Smooth muscle cell (in vitro differentiated cells): ENCODE measurements at regions not wholly inside any gene's neighbourhood (a gene's known extent, or its start where the extent isn't known, plus 50 kb on each side); places are given as distances from the start of the nearest gene placed in this dataset.

Source experiments
- DNase-seq: peaks from one replicate; lab custom pipeline; 2025; ENCODE audit not compliant: unreplicated experiment; lab: John Stamatoyannopoulos, UW
- H2AFZ ChIP-seq: fragments of 200-600 bp; sonication (generic); 2 replicates; pipeline ENCODE4 v1.6.0; 2016; ENCODE audit warnings: antibody characterized with exemption, low read depth, mild to moderate bottlenecking
- H3F3A ChIP-seq: fragments of 200-600 bp; sonication (generic); 2 replicates; pipeline ENCODE4 v1.6.0; 2017; ENCODE audit warnings: antibody characterized with exemption, low read depth
- H3K27ac ChIP-seq: fragments of 200-600 bp; sonication (generic); 2 replicates; pipeline ENCODE4 v1.5.1; 2016; ENCODE audit warnings: low read depth, mild to moderate bottlenecking
- H3K27me3 ChIP-seq: fragments of 200-600 bp; sonication (generic); 2 replicates; pipeline ENCODE4 v1.6.1; 2016; ENCODE audit warnings: low read depth, mild to moderate bottlenecking
- H3K36me3 ChIP-seq: fragments of 200-600 bp; sonication (generic); 2 replicates; pipeline ENCODE4 v1.5.1; 2016; ENCODE audit warnings: low read depth
- H3K4me1 ChIP-seq: fragments of 200-600 bp; sonication (generic); 2 replicates; pipeline ENCODE4 v1.5.1; 2016; ENCODE audit warnings: low read depth
- H3K4me2 ChIP-seq: fragments of 200-600 bp; sonication (generic); 2 replicates; pipeline ENCODE4 v1.6.0; 2016; ENCODE audit warnings: mild to moderate bottlenecking
- H3K4me3 ChIP-seq: fragments of 200-600 bp; sonication (generic); 2 replicates; pipeline ENCODE4 v1.5.1; 2016; ENCODE audit warnings: mild to moderate bottlenecking
- H3K79me2 ChIP-seq: fragments of 200-600 bp; sonication (generic); 2 replicates; pipeline ENCODE4 v1.6.0; 2016; ENCODE audit warnings: low read depth, mild to moderate bottlenecking
- H3K9ac ChIP-seq: fragments of 200-600 bp; sonication (generic); 2 replicates; pipeline ENCODE4 v1.6.0; 2016; ENCODE audit warnings: low read depth
- H3K9me3 ChIP-seq: fragments of 200-600 bp; sonication (generic); replicated peaks from 2 replicates; pipeline ENCODE4 v1.5.1; 2016; ENCODE audit warnings: low read depth
- H4K20me1 ChIP-seq: fragments of 200-600 bp; sonication (generic); 2 replicates; pipeline ENCODE4 v1.6.0; 2016; ENCODE audit warnings: low read depth
- WGBS: methylation state at CpG from one replicate; pipeline ENCODE4 v1.1.7; 2016; ENCODE audit warnings: low lambda C conversion rate; 5-methylcytosine and 5-hydroxymethylcytosine counted together
- TF ChIP-seq, protein P1 (sequence below): fragments of 200-600 bp; sonication (generic); IDR thresholded peaks from 2 replicates; pipeline ENCODE4 v1.5.1; 2017; ENCODE audit warnings: borderline replicate concordance, mild to moderate bottlenecking, antibody characterized with exemption; ENCODE audit not compliant: insufficient read depth, poor library complexity, severe bottlenecking

DNA sequence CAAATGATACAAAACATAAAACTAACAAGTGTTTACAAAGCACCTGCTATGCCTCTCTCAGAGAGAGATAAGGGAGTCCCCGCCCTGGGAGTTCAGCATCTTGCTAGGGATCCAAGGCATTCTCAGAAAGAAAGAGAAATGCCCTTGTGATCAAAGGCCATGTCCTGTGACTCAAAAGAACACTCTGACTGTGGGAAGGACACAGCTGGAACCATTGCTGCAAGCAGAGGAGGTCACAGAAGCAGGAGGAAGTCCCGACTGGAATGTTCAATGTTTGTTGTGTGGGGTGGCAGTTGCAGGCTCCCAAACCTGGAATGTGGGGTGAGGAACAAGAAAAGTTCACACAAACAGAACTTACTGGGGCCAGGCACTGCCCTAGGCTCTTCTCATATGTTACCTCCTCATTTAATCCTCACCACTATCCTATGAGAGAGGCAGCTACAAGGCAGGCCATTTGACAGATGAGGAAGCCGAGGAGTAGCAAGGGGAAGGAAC lies 93.0 kb upstream of the GRIK3 start:
- no peak overlapping the region for H3K4me3 ChIP-seq
- 95% methylated on average over 3 of the region's 3 CpGs for WGBS
- no peak for DNase-seq

DNA sequence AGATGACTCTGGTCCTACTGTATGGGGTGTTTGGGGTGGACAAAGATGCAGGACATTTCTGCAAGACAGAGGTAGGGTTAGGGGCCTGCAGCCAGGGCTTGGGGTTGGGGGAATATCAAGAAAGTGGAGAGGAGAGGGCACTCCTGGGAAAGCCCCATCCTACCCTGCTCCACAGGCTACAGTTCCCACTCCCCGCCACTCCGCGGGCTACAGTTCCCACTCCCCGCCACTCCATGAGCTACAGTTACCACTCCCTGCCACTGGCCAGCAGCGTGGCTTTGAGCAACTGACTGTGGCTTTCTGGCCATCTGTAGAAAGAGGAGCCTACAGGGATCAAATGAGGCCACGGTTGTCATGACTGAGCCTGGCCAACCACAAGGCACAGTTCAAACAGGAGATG lies 93.8 kb upstream of the GRIK3 start:
- H3K27ac ChIP-seq, result no peak overlapping the region
- TF ChIP-seq, protein P1, sequence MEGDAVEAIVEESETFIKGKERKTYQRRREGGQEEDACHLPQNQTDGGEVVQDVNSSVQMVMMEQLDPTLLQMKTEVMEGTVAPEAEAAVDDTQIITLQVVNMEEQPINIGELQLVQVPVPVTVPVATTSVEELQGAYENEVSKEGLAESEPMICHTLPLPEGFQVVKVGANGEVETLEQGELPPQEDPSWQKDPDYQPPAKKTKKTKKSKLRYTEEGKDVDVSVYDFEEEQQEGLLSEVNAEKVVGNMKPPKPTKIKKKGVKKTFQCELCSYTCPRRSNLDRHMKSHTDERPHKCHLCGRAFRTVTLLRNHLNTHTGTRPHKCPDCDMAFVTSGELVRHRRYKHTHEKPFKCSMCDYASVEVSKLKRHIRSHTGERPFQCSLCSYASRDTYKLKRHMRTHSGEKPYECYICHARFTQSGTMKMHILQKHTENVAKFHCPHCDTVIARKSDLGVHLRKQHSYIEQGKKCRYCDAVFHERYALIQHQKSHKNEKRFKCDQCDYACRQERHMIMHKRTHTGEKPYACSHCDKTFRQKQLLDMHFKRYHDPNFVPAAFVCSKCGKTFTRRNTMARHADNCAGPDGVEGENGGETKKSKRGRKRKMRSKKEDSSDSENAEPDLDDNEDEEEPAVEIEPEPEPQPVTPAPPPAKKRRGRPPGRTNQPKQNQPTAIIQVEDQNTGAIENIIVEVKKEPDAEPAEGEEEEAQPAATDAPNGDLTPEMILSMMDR, result no peak
- peaks cover 50% of the 10 kb centered on the region for H3K27me3 ChIP-seq
- WGBS, result 92% methylated on average over 6 of the region's 6 CpGs
- no peaks in the 10 kb centered on the region for H3F3A ChIP-seq
- H3K9ac ChIP-seq, result no peak overlapping the region
- no peaks in the 10 kb centered on the region for H3K79me2 ChIP-seq
- H3K36me3 ChIP-seq, result no peaks in the 10 kb centered on the region
- no peak for DNase-seq
- H3K9me3 ChIP-seq, result no peaks in the 10 kb centered on the region
- no peak overlapping the region for H3K4me3 ChIP-seq
- no peak overlapping the region for H3K4me2 ChIP-seq
- no peak overlapping the region for H2AFZ ChIP-seq
- H4K20me1 ChIP-seq, result no peaks in the 10 kb centered on the region
- peaks cover 8% of the 10 kb centered on the region for H3K4me1 ChIP-seq

More for the DNA sequence above, 93.0 kb upstream of the GRIK3 start:
- Histone ChIP-seq H2AFZ (no peak overlapping the region), H4K20me1 (no peaks in the 10 kb centered on the region), H3K4me2 (no peak overlapping the region), H3K27me3 (peaks cover 44% of the 10 kb centered on the region), H3K9ac (no peak overlapping the region), H3K27ac (no peak overlapping the region), H3K36me3 (no peaks in the 10 kb centered on the region), H3K9me3 (no peaks in the 10 kb centered on the region), H3K79me2 (no peaks in the 10 kb centered on the region), H3F3A (no peaks in the 10 kb centered on the region), H3K4me1 (peaks cover 10% of the 10 kb centered on the region)
- TF ChIP-seq, protein P1, result no peak

DNA sequence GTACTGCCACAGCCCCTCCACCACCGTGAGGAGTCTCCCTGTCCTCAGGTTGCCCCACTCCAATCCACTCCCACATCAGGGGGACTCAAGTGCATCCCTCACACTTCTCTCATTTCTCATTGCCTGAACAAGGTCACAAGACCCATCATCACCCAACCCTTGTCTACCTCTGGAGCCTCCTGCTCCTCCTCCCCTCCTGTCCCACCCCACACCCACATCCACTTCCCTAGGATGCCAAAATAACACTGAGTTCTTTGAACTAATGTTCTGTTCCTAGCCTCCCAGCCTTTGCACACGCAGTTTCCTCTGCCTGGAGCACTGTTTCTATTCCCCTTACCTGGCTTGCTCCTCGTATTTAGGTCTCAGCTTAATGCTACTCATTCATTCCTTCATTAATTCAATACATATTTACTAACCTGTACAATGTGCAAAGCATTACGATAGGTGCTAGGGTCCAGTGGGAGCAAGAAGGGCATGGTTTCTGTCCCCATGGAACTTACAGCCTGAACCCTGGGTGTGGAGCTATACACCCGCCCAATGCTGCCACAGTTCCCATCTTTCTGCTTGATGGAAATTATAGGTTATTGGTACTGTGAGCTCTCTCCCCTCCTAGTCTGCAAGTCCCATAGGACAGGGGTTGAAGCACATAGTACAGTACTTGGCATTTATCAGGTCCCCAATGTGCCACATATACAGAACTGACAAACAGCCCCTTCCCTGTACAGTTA lies 96.1 kb upstream of the GRIK3 start:
- H3K36me3 ChIP-seq, result no peaks in the 10 kb centered on the region
- no peak overlapping the region for H3K4me3 ChIP-seq
- no peaks in the 10 kb centered on the region for H3F3A ChIP-seq
- H2AFZ ChIP-seq, result no peak overlapping the region
- TF ChIP-seq, protein P1, result no peak
- peaks cover 53% of the 10 kb centered on the region for H3K27me3 ChIP-seq
- H3K9ac ChIP-seq, result no peak overlapping the region
- no peaks in the 10 kb centered on the region for H3K79me2 ChIP-seq
- DNase-seq, result no peak
- WGBS, result 74% methylated on average over 4 of the region's 5 CpGs
- H3K9me3 ChIP-seq, result no peaks in the 10 kb centered on the region
- no peaks in the 10 kb centered on the region for H3K4me1 ChIP-seq
- H4K20me1 ChIP-seq, result no peaks in the 10 kb centered on the region
- H3K27ac ChIP-seq, result no peak overlapping the region
- H3K4me2 ChIP-seq, result no peak overlapping the region

DNA sequence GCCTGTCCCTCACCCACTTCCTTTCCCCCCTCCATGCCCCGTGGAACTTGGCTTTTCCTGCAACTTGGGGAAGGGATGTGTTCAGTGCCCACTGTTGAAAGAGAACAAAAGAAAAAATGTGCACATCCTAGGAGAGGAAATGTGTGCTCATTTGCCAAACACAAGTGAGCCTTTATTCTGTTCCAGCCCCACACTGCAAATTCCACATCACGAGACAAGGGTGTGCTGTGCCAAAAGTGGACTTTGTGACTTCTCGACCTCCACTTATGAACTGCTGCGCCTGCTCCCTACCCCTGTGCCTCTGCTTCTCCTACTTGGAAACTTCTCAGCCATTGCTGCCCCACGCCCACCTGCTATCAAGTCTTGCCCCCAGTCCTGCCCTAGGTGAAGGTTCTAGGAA lies 97.0 kb upstream of the GRIK3 start:
- Histone ChIP-seq H3K79me2 (no peaks in the 10 kb centered on the region), H3K9me3 (no peaks in the 10 kb centered on the region), H2AFZ (no peak overlapping the region), H3K27me3 (peaks cover 53% of the 10 kb centered on the region), H4K20me1 (no peaks in the 10 kb centered on the region), H3K9ac (no peak overlapping the region), H3K4me2 (no peak overlapping the region), H3K27ac (no peak overlapping the region), H3F3A (no peaks in the 10 kb centered on the region), H3K4me3 (no peak overlapping the region), H3K4me1 (no peaks in the 10 kb centered on the region), H3K36me3 (no peaks in the 10 kb centered on the region)
- TF ChIP-seq, protein P1, result no peak
- no peak for DNase-seq
- 88% methylated on average over 5 of the region's 5 CpGs for WGBS
